ENCODE measurements at regions not wholly inside any gene's neighbourhood (a gene's known extent, or its start where the extent isn't known, plus 50 kb on each side); places are given as distances from the start of the nearest gene placed in this dataset.
A peak's percentile ranks its signal among the peaks of the same experiment; 100 is the strongest.

DNA sequence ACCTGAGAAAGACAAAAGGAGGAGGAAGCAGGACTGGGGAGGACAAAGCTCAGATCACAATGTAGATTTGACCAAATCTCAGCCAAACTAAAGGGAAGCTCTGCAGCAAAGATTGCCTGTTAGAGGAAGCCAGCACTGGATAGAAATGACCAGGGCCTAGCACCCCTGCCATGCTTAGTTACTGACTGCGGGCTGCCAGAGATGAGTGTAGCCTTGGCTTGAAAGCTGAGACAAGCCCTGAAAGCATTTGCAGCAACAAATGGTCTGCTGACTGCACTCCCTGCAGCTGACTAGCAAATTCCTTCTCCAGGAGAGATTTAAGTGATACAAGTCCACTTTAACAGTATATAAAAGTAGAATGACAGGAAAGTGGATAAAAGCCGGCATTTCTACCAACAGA lies 140.9 kb upstream of the CRIM1 start:
- Histone ChIP-seq H3K23me2 (ENCODE audit: low read depth, low read length) (no peaks in the 10 kb centered on the region), H3K4me1 (replicated peaks in 1 of 4; ENCODE audit: control insufficient read depth in 3 of 4, insufficient read depth in 4 of 4, low read length in 3 of 4) (peaks cover 0 to 4% (median 1%) of the 10 kb centered on the region in 4 experiments; a peak in 3 of 7 replicates), H3K4ac (replicated peaks; ENCODE audit: insufficient read length, low read depth, low read length) (no peak overlapping the region), H3K56ac (replicated peaks; ENCODE audit: insufficient read length, low read depth, low read length) (no peak overlapping the region), H3K27me3 (replicated peaks in 1 of 4; ENCODE audit: control insufficient read depth in 3 of 4, extremely low read depth in 1 of 4, insufficient read depth in 3 of 4, low read length in 3 of 4) (no peaks in the 10 kb centered on the region), H2BK5ac (ENCODE audit: low read depth, low read length) (no peak overlapping the region), H2BK12ac (ENCODE audit: low read depth, low read length) (no peak overlapping the region), H3K79me1 (ENCODE audit: low read depth, low read length) (no peaks in the 10 kb centered on the region), H2AK5ac (ENCODE audit: low read depth, low read length) (no peak overlapping the region), H3K36me3 (ENCODE audit: control insufficient read depth in 2 of 4, insufficient read depth in 4 of 4, low read length in 3 of 4) (no peaks in the 10 kb centered on the region), H3K9me3 (ENCODE audit: insufficient read depth in 2 of 2, low read depth in 1 of 2, low read length in 1 of 2) (no peaks in the 10 kb centered on the region), H4K20me1 (replicated peaks in 1 of 2; ENCODE audit: control insufficient read depth in 1 of 2, insufficient read depth in 2 of 2, low read length in 2 of 2) (no peaks in the 10 kb centered on the region), H4K5ac (ENCODE audit: insufficient read length, low read depth, low read length) (no peak overlapping the region), H4K91ac (replicated peaks; ENCODE audit: insufficient read length, low read length) (no peak overlapping the region), H2BK20ac (ENCODE audit: low read length) (no peak overlapping the region), H3K4me2 (ENCODE audit: insufficient read depth in 1 of 2, low read depth in 2 of 2, low read length in 2 of 2) (no peak overlapping the region), H2BK120ac (replicated peaks; ENCODE audit: low read depth, low read length) (no peak overlapping the region), H3K14ac (ENCODE audit: insufficient read length) (no peak overlapping the region), H3K23ac (ENCODE audit: insufficient read length) (no peak overlapping the region), H2BK15ac (ENCODE audit: low read length) (no peak overlapping the region), H3K79me2 (ENCODE audit: control insufficient read depth in 1 of 2, insufficient read depth in 2 of 2, low read length in 2 of 2) (no peaks in the 10 kb centered on the region), H4K8ac (ENCODE audit: extremely low read depth, insufficient read depth, low read length) (no peak overlapping the region), H2AFZ (ENCODE audit: low read length) (peak overlapping the region; percentile 72), H3K18ac (ENCODE audit: extremely low read depth, low read length) (no peak overlapping the region), H3K9ac (replicated peaks in 1 of 4; ENCODE audit: extremely low read depth in 1 of 4, low read depth in 3 of 4, low read length in 3 of 4) (no peak overlapping the region; a peak in 1 of 7 replicates), H3K27ac (ENCODE audit: low read depth, low read length) (no peak overlapping the region; the same call in 1 of the 2 replicates), H3K4me3 (ENCODE audit: extremely low read depth in 1 of 4, insufficient read depth in 2 of 4, low read depth in 3 of 4, low read length in 4 of 4) (no peak overlapping the region)
- FAIRE-seq: no peak
- ChIA-PET POLR2A (ENCODE audit: partially characterized antibody) (no interaction called here), CTCF (ENCODE audit: partially characterized antibody) (interaction anchor here (0.6 kb wide), 1 partner anchor 16 kb away, joined by 3 read pairs; no protein-coding TSS in a partner anchor)
- 70% methylated on average over 2 of the region's 2 CpGs; no CpG with 5 or more reads in 1 of the 2 experiments for WGBS, 2 experiments (ENCODE audit: extremely low coverage in 1 of 2, insufficient coverage in 1 of 2, insufficient read length in 1 of 2, insufficient replicate concordance in 2 of 2, low coverage in 1 of 2, low lambda C conversion rate in 2 of 2, missing lambda C conversion rate in 1 of 2)
- no peak for DNase-seq (ENCODE audit: low read depth in 1 of 2, low spot score in 2 of 2)
- TF ChIP-seq KDM5A (IDR thresholded peaks at IDR 0.05; ENCODE audit: low read length): no peak
- TF ChIP-seq KDM4A (IDR thresholded peaks at IDR 0.05; ENCODE audit: low read depth, low read length, severe bottlenecking): no peak
- TF ChIP-seq RNF2 (IDR thresholded peaks at IDR 0.05; ENCODE audit: borderline replicate concordance, low read depth, low read length, missing control alignments, poor library complexity, severe bottlenecking): no peak
- TF ChIP-seq RXRA (IDR thresholded peaks at IDR 0.05; ENCODE audit: insufficient read depth, low read depth, low read length): no peak

Data from H1 (cell line).